Sigmoid colon (tissue), 4 donors: ENCODE measurements at regions not wholly inside any gene's neighbourhood (a gene's known extent, or its start where the extent isn't known, plus 50 kb on each side); places are given as distances from the start of the nearest gene placed in this dataset.

Source experiments
- POLR2A ChIP-seq, 2 donors: fragments of 450-650 bp; IDR thresholded peaks; one replicate each; pipeline ENCODE4 v1.6.1; 2016; ENCODE audit warnings: antibody characterized with exemption in 2 of 2, mild to moderate bottlenecking in 2 of 2, moderate library complexity in 2 of 2
- POLR2AphosphoS5 ChIP-seq, 4 donors: sonication (generic); formaldehyde crosslinking; IDR thresholded peaks; one replicate each; pipeline ENCODE4 v1.6.1; 2017; ENCODE audit warnings: antibody characterized with exemption in 4 of 4

DNA sequence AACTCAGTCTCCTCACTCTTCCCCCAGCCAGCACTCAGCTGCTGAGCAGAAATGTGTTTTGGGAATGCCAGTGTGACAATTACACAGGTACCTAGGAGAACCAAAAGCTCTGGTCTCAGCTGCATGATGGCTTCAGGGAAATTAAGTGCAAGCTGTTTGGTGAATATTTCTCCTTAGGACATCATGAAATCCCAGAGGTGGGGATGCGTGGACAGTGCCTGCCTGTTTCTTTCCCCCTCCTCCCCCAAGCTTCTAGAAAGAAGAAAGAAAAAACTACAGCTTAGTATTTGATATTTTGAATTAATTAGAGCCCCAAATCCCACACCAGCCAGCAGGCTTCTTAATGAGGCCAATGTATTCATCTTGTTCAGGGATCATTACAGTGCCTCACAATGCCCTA lies 243.0 kb downstream of the IDS start:
- TF ChIP-seq POLR2AphosphoS5 (IDR thresholded peaks at IDR 0.05) = no peak
- no peak for TF ChIP-seq POLR2A (IDR thresholded peaks at IDR 0.05)
